Astrocyte (in vitro differentiated cells and primary cell): ENCODE measurements at regions not wholly inside any gene's neighbourhood (a gene's known extent, or its start where the extent isn't known, plus 50 kb on each side); places are given as distances from the start of the nearest gene placed in this dataset.

ENCODE experiments used
- DNase-seq: peaks from one replicate; pipeline ENCODE4 v3.0.0-alpha.2; 2010; ENCODE audit warnings: low read depth
- FAIRE-seq: peaks from 2 replicates; lab custom pipeline; 2011; peaks lifted over from hg19 to GRCh38; lab: Jason Lieb, UNC
- H2AFZ ChIP-seq: 2 replicates; pipeline ENCODE4 v1.6.0; 2012; ENCODE audit warnings: low read depth, low read length, inconsistent platforms
- H3K27ac ChIP-seq: 2 replicates; pipeline ENCODE4 v1.5.1; 2011; ENCODE audit warnings: low read depth, low read length, inconsistent platforms
- H3K27me3 ChIP-seq: 2 replicates; pipeline ENCODE4 v1.6.0; 2011; ENCODE audit warnings: low read length, inconsistent platforms; ENCODE audit not compliant: insufficient read depth
- H3K36me3 ChIP-seq: 2 replicates; pipeline ENCODE4 v1.5.1; 2011; ENCODE audit warnings: low read length, inconsistent platforms; ENCODE audit not compliant: insufficient read depth
- H3K4me1 ChIP-seq: 2 replicates; pipeline ENCODE4 v1.5.1; 2011; ENCODE audit warnings: low read length, inconsistent platforms; ENCODE audit not compliant: insufficient read depth
- H3K4me2 ChIP-seq: 2 replicates; pipeline ENCODE4 v1.6.0; 2012; ENCODE audit warnings: low read length, inconsistent platforms
- H3K4me3 ChIP-seq: 2 replicates; pipeline ENCODE4 v1.5.1; 2011; ENCODE audit warnings: low read depth, mild to moderate bottlenecking, low read length, inconsistent platforms; ENCODE audit not compliant: insufficient read depth
- H3K79me2 ChIP-seq: 2 replicates; pipeline ENCODE4 v1.6.0; 2012; ENCODE audit warnings: mild to moderate bottlenecking, low read length, inconsistent platforms; ENCODE audit not compliant: insufficient read depth
- H3K9ac ChIP-seq: 2 replicates; pipeline ENCODE4 v1.6.0; 2012; ENCODE audit warnings: mild to moderate bottlenecking, low read length, inconsistent platforms
- H3K9me3 ChIP-seq: 2 replicates; pipeline ENCODE4 v1.5.1; 2012; ENCODE audit warnings: low read depth, mild to moderate bottlenecking, low read length, inconsistent platforms; ENCODE audit not compliant: insufficient read depth
- H4K20me1 ChIP-seq: 2 replicates; pipeline ENCODE4 v1.6.0; 2012; ENCODE audit warnings: low read length, inconsistent platforms; ENCODE audit not compliant: insufficient read depth
- H3K27ac Mint-ChIP-seq: one replicate; pipeline ENCODE4 v1.8.0; 2021; ENCODE audit warnings: mild to moderate bottlenecking, mixed read lengths; ENCODE audit not compliant: unreplicated experiment
- H3K27me3 Mint-ChIP-seq: one replicate; pipeline ENCODE4 v1.8.0; 2021; ENCODE audit warnings: low read depth, mixed read lengths; ENCODE audit not compliant: unreplicated experiment
- H3K36me3 Mint-ChIP-seq: one replicate; pipeline ENCODE4 v1.8.0; 2021; ENCODE audit warnings: low read depth, mixed read lengths; ENCODE audit not compliant: unreplicated experiment
- H3K4me1 Mint-ChIP-seq: one replicate; pipeline ENCODE4 v1.8.0; 2021; ENCODE audit warnings: low read depth, mixed read lengths; ENCODE audit not compliant: unreplicated experiment
- H3K4me3 Mint-ChIP-seq: one replicate; pipeline ENCODE4 v1.8.0; 2021; ENCODE audit warnings: mild to moderate bottlenecking, moderate library complexity, mixed read lengths; ENCODE audit not compliant: unreplicated experiment
- H3K9me3 Mint-ChIP-seq: one replicate; pipeline ENCODE4 v1.8.0; 2021; ENCODE audit warnings: mild to moderate bottlenecking, mixed read lengths; ENCODE audit not compliant: unreplicated experiment
- EZH2 ChIP-seq: IDR thresholded peaks from 2 replicates; pipeline ENCODE4 v1.6.1; 2012; ENCODE audit warnings: mild to moderate bottlenecking, low read length, inconsistent platforms; ENCODE audit not compliant: insufficient read depth
- TF ChIP-seq, protein P1 (sequence below): IDR thresholded peaks from 2 replicates; pipeline ENCODE4 v1.5.1; 2011; ENCODE audit warnings: low read depth, mild to moderate bottlenecking, inconsistent platforms, low read length, moderate library complexity; ENCODE audit not compliant: insufficient read depth

- no peaks in the 10 kb centered on the region for H3K9me3 ChIP-seq
- Mint-ChIP-seq H3K4me1 (no peaks in the 10 kb centered on the region), H3K27me3 (peaks cover 7% of the 10 kb centered on the region)
These were observed 698.6 kb upstream of the NRP1 start for GRCh38 chr10:34033078-34033477.

DNA sequence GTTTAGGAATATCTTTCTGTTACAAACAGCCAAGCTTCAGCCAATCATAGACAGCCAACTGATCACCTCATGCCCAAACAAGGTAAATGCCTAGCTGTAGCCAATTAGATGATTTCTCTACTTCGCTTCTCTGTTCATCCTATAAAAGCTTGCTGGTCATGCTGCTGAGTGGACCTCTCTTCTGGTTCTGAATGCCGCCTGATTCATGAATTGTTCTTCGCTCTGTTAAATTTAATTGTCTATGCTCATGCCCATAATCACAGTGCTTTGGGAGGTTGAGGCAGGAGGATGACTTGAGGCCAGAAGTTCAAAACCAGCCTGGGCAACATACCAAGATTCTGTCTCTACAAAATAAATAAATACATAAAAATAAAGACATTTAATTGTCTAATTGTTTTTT is 698.1 kb upstream of the NRP1 start:
- Histone ChIP-seq H3K36me3 (no peaks in the 10 kb centered on the region), H2AFZ (no peak overlapping the region), H3K4me2 (no peak overlapping the region), H3K27me3 (no peaks in the 10 kb centered on the region), H3K9me3 (no peaks in the 10 kb centered on the region), H3K4me3 (no peak overlapping the region), H3K4me1 (no peaks in the 10 kb centered on the region), H3K79me2 (no peaks in the 10 kb centered on the region), H3K27ac (no peak overlapping the region), H3K9ac (no peak overlapping the region), H4K20me1 (no peaks in the 10 kb centered on the region)
- FAIRE-seq (no peak), DNase-seq (no peak)
- Mint-ChIP-seq H3K27me3 (peaks cover 10% of the 10 kb centered on the region), H3K4me3 (no peak overlapping the region), H3K27ac (no peak overlapping the region), H3K9me3 (no peaks in the 10 kb centered on the region), H3K4me1 (no peaks in the 10 kb centered on the region), H3K36me3 (no peaks in the 10 kb centered on the region)
- TF ChIP-seq EZH2: no peak
- TF ChIP-seq, protein P1, sequence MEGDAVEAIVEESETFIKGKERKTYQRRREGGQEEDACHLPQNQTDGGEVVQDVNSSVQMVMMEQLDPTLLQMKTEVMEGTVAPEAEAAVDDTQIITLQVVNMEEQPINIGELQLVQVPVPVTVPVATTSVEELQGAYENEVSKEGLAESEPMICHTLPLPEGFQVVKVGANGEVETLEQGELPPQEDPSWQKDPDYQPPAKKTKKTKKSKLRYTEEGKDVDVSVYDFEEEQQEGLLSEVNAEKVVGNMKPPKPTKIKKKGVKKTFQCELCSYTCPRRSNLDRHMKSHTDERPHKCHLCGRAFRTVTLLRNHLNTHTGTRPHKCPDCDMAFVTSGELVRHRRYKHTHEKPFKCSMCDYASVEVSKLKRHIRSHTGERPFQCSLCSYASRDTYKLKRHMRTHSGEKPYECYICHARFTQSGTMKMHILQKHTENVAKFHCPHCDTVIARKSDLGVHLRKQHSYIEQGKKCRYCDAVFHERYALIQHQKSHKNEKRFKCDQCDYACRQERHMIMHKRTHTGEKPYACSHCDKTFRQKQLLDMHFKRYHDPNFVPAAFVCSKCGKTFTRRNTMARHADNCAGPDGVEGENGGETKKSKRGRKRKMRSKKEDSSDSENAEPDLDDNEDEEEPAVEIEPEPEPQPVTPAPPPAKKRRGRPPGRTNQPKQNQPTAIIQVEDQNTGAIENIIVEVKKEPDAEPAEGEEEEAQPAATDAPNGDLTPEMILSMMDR: no peak

More at GRCh38 chr10:34033078-34033477, 698.6 kb upstream of the NRP1 start:
- Histone ChIP-seq H3K4me3 (no peak overlapping the region), H3K9ac (no peak overlapping the region), H3K4me2 (no peak overlapping the region), H3K27ac (no peak overlapping the region), H4K20me1 (no peaks in the 10 kb centered on the region), H3K79me2 (no peaks in the 10 kb centered on the region), H2AFZ (no peak overlapping the region), H3K36me3 (no peaks in the 10 kb centered on the region), H3K4me1 (no peaks in the 10 kb centered on the region), H3K27me3 (no peaks in the 10 kb centered on the region)
- TF ChIP-seq, protein P1: no peak
- TF ChIP-seq EZH2: no peak
- Mint-ChIP-seq H3K4me3 (no peak overlapping the region), H3K27ac (no peak overlapping the region), H3K36me3 (no peaks in the 10 kb centered on the region), H3K9me3 (no peaks in the 10 kb centered on the region)
- FAIRE-seq (no peak), DNase-seq (no peak)

- Histone ChIP-seq H3K4me2 (no peak overlapping the region), H3K79me2 (no peaks in the 10 kb centered on the region), H4K20me1 (no peaks in the 10 kb centered on the region), H3K9me3 (no peaks in the 10 kb centered on the region), H3K36me3 (no peaks in the 10 kb centered on the region), H3K4me3 (no peak overlapping the region), H3K27ac (no peak overlapping the region), H2AFZ (no peak overlapping the region), H3K27me3 (no peaks in the 10 kb centered on the region), H3K9ac (no peak overlapping the region), H3K4me1 (no peaks in the 10 kb centered on the region)
- Mint-ChIP-seq H3K36me3 (no peaks in the 10 kb centered on the region), H3K27ac (no peak overlapping the region), H3K27me3 (peaks cover 11% of the 10 kb centered on the region), H3K4me3 (no peak overlapping the region), H3K4me1 (no peaks in the 10 kb centered on the region), H3K9me3 (no peaks in the 10 kb centered on the region)
- TF ChIP-seq, protein P1: no peak
- TF ChIP-seq EZH2: no peak
- DNase-seq: peak; percentile 66
- FAIRE-seq: peak; percentile 13
These were observed 696.9 kb upstream of the NRP1 start for GRCh38 chr10:34031400-34031799.
